ENCODE measurements at regions not wholly inside any gene's neighbourhood (a gene's known extent, or its start where the extent isn't known, plus 50 kb on each side); places are given as distances from the start of the nearest gene placed in this dataset.
"Not testable (repeated sequence)": the region's sequence is repeated elsewhere in the genome, so short reads cannot be mapped to it uniquely, and the experiment has no call there.

GRCh38 chr4:125784741-125785140 is 470.0 kb downstream of the FAT4 start:
- H3K36me3 ChIP-seq (ENCODE audit: control insufficient read depth in 2 of 2, insufficient read depth in 2 of 2, low read length in 1 of 2), result no peaks in the 10 kb centered on the region
- H3K27me3 ChIP-seq (ENCODE audit: control insufficient read depth in 2 of 2, insufficient read depth in 1 of 2, low read length in 1 of 2), result no peaks in the 10 kb centered on the region
- H3K4me1 ChIP-seq (ENCODE audit: control insufficient read depth in 2 of 2, insufficient read depth in 2 of 2, low read length in 2 of 2), result no peaks in the 10 kb centered on the region
- H3K9me3 ChIP-seq (ENCODE audit: control insufficient read depth in 2 of 2, insufficient read depth in 1 of 2, low read length in 1 of 2), result no peaks in the 10 kb centered on the region
- no peak overlapping the region for H3K4me3 ChIP-seq (ENCODE audit: low read length in 2 of 2)
- no peak for DNase-seq (ENCODE audit: low read depth in 6 of 9, low spot score in 9 of 9)
- H3K27ac ChIP-seq (ENCODE audit: low read depth in 1 of 2, low read length in 1 of 2), result no peak overlapping the region

GRCh38 chr4:125787707-125788106 is 473.0 kb downstream of the FAT4 start:
- no peaks in the 10 kb centered on the region for H3K36me3 ChIP-seq (ENCODE audit: control insufficient read depth in 2 of 2, insufficient read depth in 2 of 2, low read length in 1 of 2)
- H3K4me3 ChIP-seq (ENCODE audit: low read length in 2 of 2), result no peak overlapping the region
- no peaks in the 10 kb centered on the region for H3K27me3 ChIP-seq (ENCODE audit: control insufficient read depth in 2 of 2, insufficient read depth in 1 of 2, low read length in 1 of 2)
- no peak overlapping the region for H3K27ac ChIP-seq (ENCODE audit: low read depth in 1 of 2, low read length in 1 of 2)
- H3K4me1 ChIP-seq (ENCODE audit: control insufficient read depth in 2 of 2, insufficient read depth in 2 of 2, low read length in 2 of 2), result no peaks in the 10 kb centered on the region
- no peaks in the 10 kb centered on the region for H3K9me3 ChIP-seq (ENCODE audit: control insufficient read depth in 2 of 2, insufficient read depth in 1 of 2, low read length in 1 of 2)
- DNase-seq (ENCODE audit: low read depth in 6 of 9, low spot score in 9 of 9), result no peak

- DNase-seq (ENCODE audit: low read depth in 6 of 9, low spot score in 9 of 9), result no peak
- Histone ChIP-seq H3K36me3 (ENCODE audit: control insufficient read depth in 2 of 2, insufficient read depth in 2 of 2, low read length in 1 of 2) (no peaks in the 10 kb centered on the region), H3K4me3 (ENCODE audit: low read length in 2 of 2) (no peak overlapping the region), H3K27me3 (ENCODE audit: control insufficient read depth in 2 of 2, insufficient read depth in 1 of 2, low read length in 1 of 2) (no peaks in the 10 kb centered on the region), H3K9me3 (ENCODE audit: control insufficient read depth in 2 of 2, insufficient read depth in 1 of 2, low read length in 1 of 2) (no peaks in the 10 kb centered on the region), H3K27ac (ENCODE audit: low read depth in 1 of 2, low read length in 1 of 2) (no peak overlapping the region), H3K4me1 (ENCODE audit: control insufficient read depth in 2 of 2, insufficient read depth in 2 of 2, low read length in 2 of 2) (no peaks in the 10 kb centered on the region)
These were observed 474.3 kb downstream of the FAT4 start for GRCh38 chr4:125789023-125789422.

- H3K9me3 ChIP-seq (ENCODE audit: control insufficient read depth in 2 of 2, insufficient read depth in 1 of 2, low read length in 1 of 2), result no peaks in the 10 kb centered on the region
- no peaks in the 10 kb centered on the region for H3K4me1 ChIP-seq (ENCODE audit: control insufficient read depth in 2 of 2, insufficient read depth in 2 of 2, low read length in 2 of 2)
- no peak overlapping the region for H3K4me3 ChIP-seq (ENCODE audit: low read length in 2 of 2)
- no peaks in the 10 kb centered on the region for H3K36me3 ChIP-seq (ENCODE audit: control insufficient read depth in 2 of 2, insufficient read depth in 2 of 2, low read length in 1 of 2)
- no peak for DNase-seq (ENCODE audit: low read depth in 6 of 9, low spot score in 9 of 9)
- H3K27me3 ChIP-seq (ENCODE audit: control insufficient read depth in 2 of 2, insufficient read depth in 1 of 2, low read length in 1 of 2), result no peaks in the 10 kb centered on the region
- H3K27ac ChIP-seq (ENCODE audit: low read depth in 1 of 2, low read length in 1 of 2), result no peak overlapping the region
- WGBS, result 92% methylated on average over 2 of the region's 2 CpGs
These were observed 477.1 kb downstream of the FAT4 start for GRCh38 chr4:125791896-125792295.

- H3K4me3 ChIP-seq (ENCODE audit: low read length in 2 of 2), result no peak overlapping the region
- H3K9me3 ChIP-seq (ENCODE audit: control insufficient read depth in 2 of 2, insufficient read depth in 1 of 2, low read length in 1 of 2), result no peaks in the 10 kb centered on the region
- H3K36me3 ChIP-seq (ENCODE audit: control insufficient read depth in 2 of 2, insufficient read depth in 2 of 2, low read length in 1 of 2), result no peaks in the 10 kb centered on the region
- no peak for DNase-seq (ENCODE audit: low read depth in 6 of 9, low spot score in 9 of 9)
- no peak overlapping the region for H3K27ac ChIP-seq (ENCODE audit: low read depth in 1 of 2, low read length in 1 of 2)
- 88% methylated on average over 1 of the region's 1 CpG for WGBS
- H3K27me3 ChIP-seq (ENCODE audit: control insufficient read depth in 2 of 2, insufficient read depth in 1 of 2, low read length in 1 of 2), result no peaks in the 10 kb centered on the region
- H3K4me1 ChIP-seq (ENCODE audit: control insufficient read depth in 2 of 2, insufficient read depth in 2 of 2, low read length in 2 of 2), result no peaks in the 10 kb centered on the region
These were observed 480.2 kb downstream of the FAT4 start for GRCh38 chr4:125794989-125795388.

- DNase-seq (ENCODE audit: low read depth in 6 of 9, low spot score in 9 of 9), result no peak
- 94% methylated on average over 2 of the region's 2 CpGs for WGBS
- Histone ChIP-seq H3K4me3 (ENCODE audit: low read length in 2 of 2) (no peak overlapping the region), H3K27ac (ENCODE audit: low read depth in 1 of 2, low read length in 1 of 2) (no peak overlapping the region), H3K27me3 (ENCODE audit: control insufficient read depth in 2 of 2, insufficient read depth in 1 of 2, low read length in 1 of 2) (no peaks in the 10 kb centered on the region), H3K36me3 (ENCODE audit: control insufficient read depth in 2 of 2, insufficient read depth in 2 of 2, low read length in 1 of 2) (no peaks in the 10 kb centered on the region), H3K4me1 (ENCODE audit: control insufficient read depth in 2 of 2, insufficient read depth in 2 of 2, low read length in 2 of 2) (no peaks in the 10 kb centered on the region), H3K9me3 (ENCODE audit: control insufficient read depth in 2 of 2, insufficient read depth in 1 of 2, low read length in 1 of 2) (no peaks in the 10 kb centered on the region)
These were observed 481.4 kb downstream of the FAT4 start for GRCh38 chr4:125796138-125796537.

- H3K4me1 ChIP-seq (ENCODE audit: control insufficient read depth in 2 of 2, insufficient read depth in 2 of 2, low read length in 2 of 2); H3K36me3 ChIP-seq (ENCODE audit: control insufficient read depth in 2 of 2, insufficient read depth in 2 of 2, low read length in 1 of 2); H3K27ac ChIP-seq (ENCODE audit: low read depth in 1 of 2, low read length in 1 of 2); H3K27me3 ChIP-seq (ENCODE audit: control insufficient read depth in 2 of 2, insufficient read depth in 1 of 2, low read length in 1 of 2); DNase-seq (ENCODE audit: low read depth in 6 of 9, low spot score in 9 of 9); H3K9me3 ChIP-seq (ENCODE audit: control insufficient read depth in 2 of 2, insufficient read depth in 1 of 2, low read length in 1 of 2); H3K4me3 ChIP-seq (ENCODE audit: low read length in 2 of 2): not testable (repeated sequence)
- WGBS, result 91% methylated on average over 4 of the region's 4 CpGs
These were observed 482.9 kb downstream of the FAT4 start for GRCh38 chr4:125797621-125798020.

- Histone ChIP-seq H3K27me3 (ENCODE audit: control insufficient read depth in 2 of 2, insufficient read depth in 1 of 2, low read length in 1 of 2) (no peaks in the 10 kb centered on the region), H3K4me3 (ENCODE audit: low read length in 2 of 2) (no peak overlapping the region), H3K27ac (ENCODE audit: low read depth in 1 of 2, low read length in 1 of 2) (no peak overlapping the region), H3K9me3 (ENCODE audit: control insufficient read depth in 2 of 2, insufficient read depth in 1 of 2, low read length in 1 of 2) (no peaks in the 10 kb centered on the region), H3K36me3 (ENCODE audit: control insufficient read depth in 2 of 2, insufficient read depth in 2 of 2, low read length in 1 of 2) (no peaks in the 10 kb centered on the region), H3K4me1 (ENCODE audit: control insufficient read depth in 2 of 2, insufficient read depth in 2 of 2, low read length in 2 of 2) (no peaks in the 10 kb centered on the region)
- WGBS, result 95% methylated on average over 4 of the region's 4 CpGs
- no peak for DNase-seq (ENCODE audit: low read depth in 6 of 9, low spot score in 9 of 9)
These were observed 486.6 kb downstream of the FAT4 start for GRCh38 chr4:125801373-125801772.

- no peaks in the 10 kb centered on the region for H3K27me3 ChIP-seq (ENCODE audit: control insufficient read depth in 2 of 2, insufficient read depth in 1 of 2, low read length in 1 of 2)
- H3K4me1 ChIP-seq (ENCODE audit: control insufficient read depth in 2 of 2, insufficient read depth in 2 of 2, low read length in 2 of 2), result no peaks in the 10 kb centered on the region
- H3K9me3 ChIP-seq (ENCODE audit: control insufficient read depth in 2 of 2, insufficient read depth in 1 of 2, low read length in 1 of 2), result no peaks in the 10 kb centered on the region
- DNase-seq (ENCODE audit: low read depth in 6 of 9, low spot score in 9 of 9), result no peak
- H3K27ac ChIP-seq (ENCODE audit: low read depth in 1 of 2, low read length in 1 of 2), result no peak overlapping the region
- WGBS, result 58% methylated on average over 1 of the region's 1 CpG
- no peaks in the 10 kb centered on the region for H3K36me3 ChIP-seq (ENCODE audit: control insufficient read depth in 2 of 2, insufficient read depth in 2 of 2, low read length in 1 of 2)
- no peak overlapping the region for H3K4me3 ChIP-seq (ENCODE audit: low read length in 2 of 2)
These were observed 487.2 kb downstream of the FAT4 start for GRCh38 chr4:125801924-125802323.

GRCh38 chr4:125808022-125808421 is 493.3 kb downstream of the FAT4 start:
- 92% methylated on average over 3 of the region's 3 CpGs for WGBS
- Histone ChIP-seq H3K27me3 (ENCODE audit: control insufficient read depth in 2 of 2, insufficient read depth in 1 of 2, low read length in 1 of 2) (no peaks in the 10 kb centered on the region), H3K36me3 (ENCODE audit: control insufficient read depth in 2 of 2, insufficient read depth in 2 of 2, low read length in 1 of 2) (no peaks in the 10 kb centered on the region), H3K4me3 (ENCODE audit: low read length in 2 of 2) (no peak overlapping the region), H3K27ac (ENCODE audit: low read depth in 1 of 2, low read length in 1 of 2) (no peak overlapping the region), H3K4me1 (ENCODE audit: control insufficient read depth in 2 of 2, insufficient read depth in 2 of 2, low read length in 2 of 2) (no peaks in the 10 kb centered on the region), H3K9me3 (ENCODE audit: control insufficient read depth in 2 of 2, insufficient read depth in 1 of 2, low read length in 1 of 2) (no peaks in the 10 kb centered on the region)
- no peak for DNase-seq (ENCODE audit: low read depth in 6 of 9, low spot score in 9 of 9)
